Endothelial cell of umbilical vein (primary cell): ENCODE measurements at regions not wholly inside any gene's neighbourhood (a gene's known extent, or its start where the extent isn't known, plus 50 kb on each side); places are given as distances from the start of the nearest gene placed in this dataset.

Experiments
- BruUV-seq: library from RNA; stranded (reverse); fragments of 400-500 nt; replicated peaks from 2 replicates; lab custom pipeline; 2021; lab: Mats Ljungman, UMichigan
- CTCF ChIA-PET: fragments of 300-600, 350-600 bp; sonication (Branson Sonifier 250); formaldehyde crosslinking; loops from one replicate; lab custom pipeline; 2021; ENCODE audit warnings: antibody characterized with exemption, inconsistent platforms; lab: Charles Lee
- POLR2A ChIA-PET: fragments of 300-600, 350-600 bp; sonication (Branson Sonifier 250); formaldehyde crosslinking; loops from one replicate; lab custom pipeline; 2021; ENCODE audit warnings: antibody characterized with exemption, inconsistent platforms; lab: Charles Lee
- DNase-seq: peaks from one replicate; pipeline ENCODE4 v3.0.0-alpha.2; 2011; ENCODE audit warnings: low read depth, low spot score
- FAIRE-seq: peaks from 2 replicates; lab custom pipeline; 2011; peaks lifted over from hg19 to GRCh38; lab: Jason Lieb, UNC
- H2AFZ ChIP-seq: 2 replicates; pipeline ENCODE4 v1.6.0; 2012; ENCODE audit warnings: low read depth, low read length, control low read depth, inconsistent platforms
- H3K27ac ChIP-seq: 2 replicates; pipeline ENCODE4 v1.5.1; 2011; ENCODE audit warnings: low read depth, mild to moderate bottlenecking, control low read depth, low read length, moderate library complexity; ENCODE audit not compliant: insufficient read depth
- H3K27me3 ChIP-seq, 2 experiments: 2 replicates each; pipeline versions ENCODE4 v1.6.0 to v1.6.1; 2011; ENCODE audit warnings: low read length in 2 of 2, mixed read lengths in 1 of 2; ENCODE audit not compliant: control insufficient read depth in 2 of 2, insufficient read depth in 2 of 2
- H3K36me3 ChIP-seq, 2 experiments: 2 replicates in 1 of 2; 3 replicates in 1 of 2; pipeline ENCODE4 v1.5.1; 2011; ENCODE audit warnings: low read length in 2 of 2, mild to moderate bottlenecking in 1 of 2, moderate library complexity in 1 of 2; ENCODE audit not compliant: control insufficient read depth in 2 of 2, insufficient read depth in 2 of 2; ENCODE audit errors: extremely low read depth in 1 of 2
- H3K4me1 ChIP-seq: 3 replicates; pipeline ENCODE4 v1.5.1; 2011; ENCODE audit warnings: mild to moderate bottlenecking, low read length; ENCODE audit not compliant: control insufficient read depth, insufficient read depth; ENCODE audit errors: extremely low read depth
- H3K4me2 ChIP-seq: 2 replicates; pipeline ENCODE4 v1.6.1; 2011; ENCODE audit warnings: low read length, control low read depth, mixed read lengths; ENCODE audit not compliant: insufficient read depth
- H3K4me3 ChIP-seq, 3 experiments: fragments of 200-600 bp in 1 of 3; sonication (generic), shearing (Covaris generic) in 1 of 3; replicated peaks in 1 of 3; 2 replicates each; pipeline ENCODE4 v1.5.1; 2011 to 2016; ENCODE audit warnings: control low read depth in 3 of 3, low read length in 3 of 3, mild to moderate bottlenecking in 2 of 3, inconsistent platforms in 1 of 3, low read depth in 1 of 3, moderate library complexity in 1 of 3; ENCODE audit not compliant: insufficient read depth in 1 of 3
- H3K79me2 ChIP-seq: 2 replicates; pipeline ENCODE4 v1.6.0; 2012; ENCODE audit warnings: low read length, inconsistent platforms; ENCODE audit not compliant: control insufficient read depth, insufficient read depth
- H3K9ac ChIP-seq: replicated peaks from 2 replicates; pipeline ENCODE3; 2011; ENCODE audit warnings: low read length, control low read depth; ENCODE audit not compliant: insufficient read depth; ENCODE audit errors: extremely low read depth
- H3K9me1 ChIP-seq: replicated peaks from 3 replicates; pipeline ENCODE4 v1.6.0; 2011; ENCODE audit warnings: mild to moderate bottlenecking, low read length; ENCODE audit not compliant: control insufficient read depth, insufficient read depth; ENCODE audit errors: extremely low read depth
- H3K9me3 ChIP-seq: replicated peaks from 2 replicates; pipeline ENCODE4 v1.5.1; 2012; ENCODE audit warnings: low read length, inconsistent platforms; ENCODE audit not compliant: control insufficient read depth, insufficient read depth
- H4K20me1 ChIP-seq: replicated peaks from 2 replicates; pipeline ENCODE3; 2011; ENCODE audit warnings: mild to moderate bottlenecking, low read length; ENCODE audit not compliant: control insufficient read depth, insufficient read depth; ENCODE audit errors: extremely low read depth
- EZH2 ChIP-seq: IDR thresholded peaks from 2 replicates; pipeline ENCODE4 v1.6.1; 2012; ENCODE audit warnings: borderline replicate concordance, low read depth, mild to moderate bottlenecking, moderate library complexity, low read length, inconsistent platforms; ENCODE audit not compliant: severe bottlenecking
- FOS ChIP-seq: IDR thresholded peaks from 2 replicates; pipeline ENCODE4 v1.6.1; 2011; ENCODE audit warnings: mild to moderate bottlenecking, low read length, moderate library complexity, borderline replicate concordance; ENCODE audit not compliant: insufficient read depth
- GATA2 ChIP-seq: IDR thresholded peaks from 2 replicates; pipeline ENCODE4 v1.7.0; 2011; ENCODE audit warnings: low read depth, mild to moderate bottlenecking, moderate library complexity, mixed read lengths, low read length; ENCODE audit not compliant: insufficient read length, insufficient read depth
- JUN ChIP-seq: IDR thresholded peaks from 2 replicates; pipeline ENCODE4 v1.6.1; 2011; ENCODE audit warnings: borderline replicate concordance, low read depth; ENCODE audit not compliant: insufficient read length, insufficient read depth
- MYC ChIP-seq: IDR thresholded peaks from one replicate; pipeline ENCODE4 v1.6.1; 2011; ENCODE audit warnings: mild to moderate bottlenecking, low read depth, low read length
- POLR2A ChIP-seq: IDR thresholded peaks from 2 replicates; pipeline ENCODE4 v1.6.1; 2012; ENCODE audit warnings: low read depth, mild to moderate bottlenecking, control low read depth, low read length
- POLR2AphosphoS5 ChIP-seq: IDR thresholded peaks from 2 replicates; pipeline ENCODE4 v1.6.1; 2012; ENCODE audit warnings: low read depth, mild to moderate bottlenecking, control low read depth, low read length, moderate library complexity; ENCODE audit not compliant: insufficient read depth
- dilution Hi-C: fragments of 300-500 bp; cut with MboI; formaldehyde crosslinking; loops from one replicate; pipeline ENCODE4 v1.15.0; 2019; ENCODE audit warnings: low sequenced_read_pairs; ENCODE audit not compliant: extremely low pct_ligation_motif_present
- intact Hi-C: fragments of 100-400 bp; cut with micrococcal nuclease; formaldehyde crosslinking; loops from one replicate; pipeline ENCODE4 v1.10.0; 2022
- TF ChIP-seq, protein P1 (sequence below), 2 donors: IDR thresholded peaks; 1 replicate in 1 of 2; 2 replicates in 1 of 2; pipeline ENCODE4 v1.5.1; 2011; ENCODE audit warnings: low read length in 2 of 2, mild to moderate bottlenecking in 2 of 2, moderate library complexity in 2 of 2, control low read depth in 1 of 2, inconsistent platforms in 1 of 2, low read depth in 1 of 2; ENCODE audit not compliant: insufficient read depth in 1 of 2; ENCODE audit errors: extremely low read depth in 1 of 2
- TF ChIP-seq, protein P2 (sequence below): IDR thresholded peaks from 2 replicates; pipeline ENCODE4 v1.6.1; 2011; ENCODE audit not compliant: insufficient read depth, insufficient read length

DNA sequence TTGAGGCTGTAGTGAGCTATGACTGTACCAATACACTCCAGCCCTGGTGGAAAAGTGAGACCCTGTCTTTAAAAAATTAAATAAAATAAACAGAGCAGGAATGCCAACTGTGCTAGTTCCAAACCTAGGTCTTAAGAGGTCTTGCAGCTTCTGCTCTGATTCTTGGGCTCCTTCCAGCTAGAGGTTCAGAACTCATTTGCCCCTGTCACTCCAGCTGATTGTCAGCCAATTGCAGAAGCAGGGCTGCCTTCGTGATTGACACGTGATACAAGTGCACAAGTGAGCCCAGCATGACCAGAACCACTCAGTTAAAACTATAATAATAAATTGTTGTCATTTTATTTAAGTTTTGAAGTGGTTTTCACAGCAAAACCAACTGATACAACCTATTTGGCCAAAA, 298.4 kb downstream of the USP25 start:
- no peaks in the 10 kb centered on the region for H3K79me2 ChIP-seq
- FAIRE-seq (no peak), DNase-seq (no peak)
- no peaks in the 10 kb centered on the region for H3K27me3 ChIP-seq
- H3K27ac ChIP-seq = no peak overlapping the region
- no peaks in the 10 kb centered on the region for H3K9me1 ChIP-seq
- no peak overlapping the region for H3K4me3 ChIP-seq
- no peaks in the 10 kb centered on the region for H3K4me1 ChIP-seq
- no TSS peak for BruUV-seq
- no peaks in the 10 kb centered on the region for H4K20me1 ChIP-seq
- intact Hi-C loops (no loop called here), dilution Hi-C loops (no loop called here)
- no peak overlapping the region for H3K9ac ChIP-seq
- TF ChIP-seq FOS (no peak), MYC (no peak), EZH2 (no peak), GATA2 (no peak), POLR2A (no peak), JUN (no peak), POLR2AphosphoS5 (no peak)
- TF ChIP-seq, protein P1, sequence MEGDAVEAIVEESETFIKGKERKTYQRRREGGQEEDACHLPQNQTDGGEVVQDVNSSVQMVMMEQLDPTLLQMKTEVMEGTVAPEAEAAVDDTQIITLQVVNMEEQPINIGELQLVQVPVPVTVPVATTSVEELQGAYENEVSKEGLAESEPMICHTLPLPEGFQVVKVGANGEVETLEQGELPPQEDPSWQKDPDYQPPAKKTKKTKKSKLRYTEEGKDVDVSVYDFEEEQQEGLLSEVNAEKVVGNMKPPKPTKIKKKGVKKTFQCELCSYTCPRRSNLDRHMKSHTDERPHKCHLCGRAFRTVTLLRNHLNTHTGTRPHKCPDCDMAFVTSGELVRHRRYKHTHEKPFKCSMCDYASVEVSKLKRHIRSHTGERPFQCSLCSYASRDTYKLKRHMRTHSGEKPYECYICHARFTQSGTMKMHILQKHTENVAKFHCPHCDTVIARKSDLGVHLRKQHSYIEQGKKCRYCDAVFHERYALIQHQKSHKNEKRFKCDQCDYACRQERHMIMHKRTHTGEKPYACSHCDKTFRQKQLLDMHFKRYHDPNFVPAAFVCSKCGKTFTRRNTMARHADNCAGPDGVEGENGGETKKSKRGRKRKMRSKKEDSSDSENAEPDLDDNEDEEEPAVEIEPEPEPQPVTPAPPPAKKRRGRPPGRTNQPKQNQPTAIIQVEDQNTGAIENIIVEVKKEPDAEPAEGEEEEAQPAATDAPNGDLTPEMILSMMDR (IDR thresholded peaks at IDR 0.05; ENCODE audit: extremely low read depth in 1 of 2, insufficient read depth in 1 of 2, low read depth in 1 of 2, low read length in 2 of 2) = no peak
- TF ChIP-seq, protein P2, sequence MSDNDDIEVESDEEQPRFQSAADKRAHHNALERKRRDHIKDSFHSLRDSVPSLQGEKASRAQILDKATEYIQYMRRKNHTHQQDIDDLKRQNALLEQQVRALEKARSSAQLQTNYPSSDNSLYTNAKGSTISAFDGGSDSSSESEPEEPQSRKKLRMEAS = no peak
- no peak overlapping the region for H3K4me2 ChIP-seq
- H3K9me3 ChIP-seq = no peaks in the 10 kb centered on the region
- H2AFZ ChIP-seq = no peak overlapping the region
- ChIA-PET POLR2A (no interaction called here), CTCF (interaction anchor here (0.6 kb wide), 1 partner anchor 60 kb away, joined by 3 read pairs; no protein-coding TSS in a partner anchor)
- H3K36me3 ChIP-seq = no peaks in the 10 kb centered on the region
